ENCODE measurements at regions not wholly inside any gene's neighbourhood (a gene's known extent, or its start where the extent isn't known, plus 50 kb on each side); places are given as distances from the start of the nearest gene placed in this dataset.
"Not testable (repeated sequence)": the region's sequence is repeated elsewhere in the genome, so short reads cannot be mapped to it uniquely, and the experiment has no call there.

- DNase-seq = no peak
These were observed 1048.1 kb downstream of the ROBO2 start for GRCh38 chr3:78088006-78088405.

- DNase-seq = no peak
These were observed 1050.5 kb downstream of the ROBO2 start for GRCh38 chr3:78090382-78090781.

- no peak for DNase-seq
These were observed 1051.7 kb downstream of the ROBO2 start for GRCh38 chr3:78091478-78092119.

GRCh38 chr3:78092574-78092973 lies 1052.7 kb downstream of the ROBO2 start:
- DNase-seq = peak; percentile 39

- no peak for DNase-seq
These were observed 1056.8 kb downstream of the ROBO2 start for GRCh38 chr3:78096488-78097255.

- no peak for DNase-seq
These were observed 1058.5 kb downstream of the ROBO2 start for GRCh38 chr3:78098367-78098766.

GRCh38 chr3:78101384-78101783 lies 1061.5 kb downstream of the ROBO2 start:
- peak; percentile 75 for DNase-seq

- DNase-seq = not testable (repeated sequence)
These were observed 1068.5 kb downstream of the ROBO2 start for GRCh38 chr3:78108269-78108961.

- DNase-seq = no peak
These were observed 1072.6 kb downstream of the ROBO2 start for GRCh38 chr3:78112291-78113010.

GRCh38 chr3:78115983-78116382 lies 1076.1 kb downstream of the ROBO2 start:
- no peak for DNase-seq

GRCh38 chr3:78116874-78117273 lies 1077.0 kb downstream of the ROBO2 start:
- no peak for DNase-seq

GRCh38 chr3:78123058-78123457 lies 1083.2 kb downstream of the ROBO2 start:
- no peak for DNase-seq

- DNase-seq = peak; percentile 61
These were observed 1089.8 kb downstream of the ROBO2 start for GRCh38 chr3:78129707-78130106.

GRCh38 chr3:78130741-78131290 lies 1090.9 kb downstream of the ROBO2 start:
- no peak for DNase-seq

GRCh38 chr3:78134496-78134895 lies 1094.6 kb downstream of the ROBO2 start:
- DNase-seq = no peak

GRCh38 chr3:78139166-78139565 lies 1099.3 kb downstream of the ROBO2 start:
- DNase-seq = no peak

GRCh38 chr3:78140274-78140673 lies 1100.4 kb downstream of the ROBO2 start:
- DNase-seq = no peak

GRCh38 chr3:78140866-78141265 lies 1101.0 kb downstream of the ROBO2 start:
- DNase-seq = no peak

GRCh38 chr3:78141269-78141668 lies 1101.4 kb downstream of the ROBO2 start:
- no peak for DNase-seq

- DNase-seq = no peak
These were observed 1103.1 kb downstream of the ROBO2 start for GRCh38 chr3:78143000-78143399.

- no peak for DNase-seq
These were observed 1109.3 kb downstream of the ROBO2 start for GRCh38 chr3:78148986-78149717.

GRCh38 chr3:78153973-78154372 lies 1114.1 kb downstream of the ROBO2 start:
- DNase-seq = no peak

All from hindlimb muscle (tissue), 1 donor.